Esophagus squamous epithelium (tissue), 5 donors: ENCODE measurements at regions not wholly inside any gene's neighbourhood (a gene's known extent, or its start where the extent isn't known, plus 50 kb on each side); places are given as distances from the start of the nearest gene placed in this dataset.

ENCODE experiments used
- DNase-seq: peaks from one replicate; lab custom pipeline; 2025; lab: John Stamatoyannopoulos, UW
- H3K27ac ChIP-seq, 4 donors: fragments of 200-600 bp; sonication (generic); one replicate each; pipeline ENCODE4 v1.5.1; 2016 to 2019; ENCODE audit warnings: mild to moderate bottlenecking in 1 of 4
- H3K27me3 ChIP-seq, 4 donors: fragments of 200-600 bp; sonication (generic); 1 replicate in 3 of 4; 2 replicates in 1 of 4; pipeline versions ENCODE4 v1.5.1 to v1.6.0; 2017 to 2021; ENCODE audit warnings: antibody characterized with exemption in 1 of 4
- H3K36me3 ChIP-seq, 3 donors: fragments of 200-600 bp; sonication (generic); one replicate each; pipeline ENCODE4 v1.5.1; 2016 to 2019
- H3K4me1 ChIP-seq, 3 donors: fragments of 200-600 bp; sonication (generic); one replicate each; pipeline ENCODE4 v1.5.1; 2017 to 2019
- H3K4me3 ChIP-seq, 4 donors: fragments of 200-600 bp; sonication (generic); 1 replicate in 3 of 4; 2 replicates in 1 of 4; pipeline ENCODE4 v1.5.1; 2016 to 2019; ENCODE audit warnings: mild to moderate bottlenecking in 2 of 4, moderate library complexity in 1 of 4
- H3K9me3 ChIP-seq, 3 donors: fragments of 200-600 bp; sonication (generic); one replicate each; pipeline ENCODE4 v1.5.1; 2016 to 2019
- POLR2A ChIP-seq, 4 donors: fragments of 450-650 bp; IDR thresholded peaks; one replicate each; pipeline ENCODE4 v1.6.1; 2017; ENCODE audit warnings: antibody characterized with exemption in 4 of 4, mild to moderate bottlenecking in 4 of 4, moderate library complexity in 3 of 4
- WGBS, 2 donors: methylation state at CpG; one replicate each; pipeline ENCODE4 v1.1.5; 2018; 5-methylcytosine and 5-hydroxymethylcytosine counted together
- intact Hi-C: fragments of 100-400 bp; cut with DNase I; formaldehyde crosslinking; loops from one replicate; pipeline ENCODE4 v1.15.0; 2022
- TF ChIP-seq, protein P1 (sequence below), 6 experiments: fragments of 450-650 bp in 4 of 6; fragments of 200-600 bp in 2 of 6; sonication (generic) in 2 of 6; IDR thresholded peaks; one replicate each; pipeline ENCODE4 v1.5.1; 2016 to 2019; ENCODE audit warnings: antibody characterized with exemption in 6 of 6, mild to moderate bottlenecking in 4 of 6, moderate library complexity in 4 of 6
- donor health status: DM: yes; HTN: yes; CAD: no.

GRCh38 chr7:155363852-155364600 is 66.3 kb downstream of the INSIG1 start:
- Histone ChIP-seq H3K27me3 (peaks cover 0 to 75% (median 0%) of the 10 kb centered on the region in 4 donors), H3K4me3 (no peak overlapping the region), H3K36me3 (no peaks in the 10 kb centered on the region), H3K27ac (no peak overlapping the region), H3K4me1 (no peaks in the 10 kb centered on the region), H3K9me3 (no peaks in the 10 kb centered on the region)
- no peak for DNase-seq
- intact Hi-C loops = no loop called here
- TF ChIP-seq POLR2A (IDR thresholded peaks at IDR 0.05) = no peak
- TF ChIP-seq, protein P1, sequence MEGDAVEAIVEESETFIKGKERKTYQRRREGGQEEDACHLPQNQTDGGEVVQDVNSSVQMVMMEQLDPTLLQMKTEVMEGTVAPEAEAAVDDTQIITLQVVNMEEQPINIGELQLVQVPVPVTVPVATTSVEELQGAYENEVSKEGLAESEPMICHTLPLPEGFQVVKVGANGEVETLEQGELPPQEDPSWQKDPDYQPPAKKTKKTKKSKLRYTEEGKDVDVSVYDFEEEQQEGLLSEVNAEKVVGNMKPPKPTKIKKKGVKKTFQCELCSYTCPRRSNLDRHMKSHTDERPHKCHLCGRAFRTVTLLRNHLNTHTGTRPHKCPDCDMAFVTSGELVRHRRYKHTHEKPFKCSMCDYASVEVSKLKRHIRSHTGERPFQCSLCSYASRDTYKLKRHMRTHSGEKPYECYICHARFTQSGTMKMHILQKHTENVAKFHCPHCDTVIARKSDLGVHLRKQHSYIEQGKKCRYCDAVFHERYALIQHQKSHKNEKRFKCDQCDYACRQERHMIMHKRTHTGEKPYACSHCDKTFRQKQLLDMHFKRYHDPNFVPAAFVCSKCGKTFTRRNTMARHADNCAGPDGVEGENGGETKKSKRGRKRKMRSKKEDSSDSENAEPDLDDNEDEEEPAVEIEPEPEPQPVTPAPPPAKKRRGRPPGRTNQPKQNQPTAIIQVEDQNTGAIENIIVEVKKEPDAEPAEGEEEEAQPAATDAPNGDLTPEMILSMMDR (IDR thresholded peaks at IDR 0.05) = no peak
- WGBS, 2 donors = 38 to 57% methylated on average over 11 to 17 of the region's 20 CpGs

- H3K27me3 ChIP-seq = peaks cover 0 to 75% (median 0%) of the 10 kb centered on the region in 4 donors
- no peak overlapping the region for H3K27ac ChIP-seq
- WGBS, 2 donors = 62 to 76% methylated on average over 10 to 11 of the region's 12 CpGs
- no peaks in the 10 kb centered on the region for H3K4me1 ChIP-seq
- no peak for DNase-seq
- TF ChIP-seq, protein P1 (IDR thresholded peaks at IDR 0.05) = no peak
- TF ChIP-seq POLR2A (IDR thresholded peaks at IDR 0.05) = no peak
- H3K4me3 ChIP-seq = no peak overlapping the region
- H3K36me3 ChIP-seq = no peaks in the 10 kb centered on the region
- H3K9me3 ChIP-seq = no peaks in the 10 kb centered on the region
- intact Hi-C loops = no loop called here
These were observed 67.6 kb downstream of the INSIG1 start for GRCh38 chr7:155365146-155365874.

DNA sequence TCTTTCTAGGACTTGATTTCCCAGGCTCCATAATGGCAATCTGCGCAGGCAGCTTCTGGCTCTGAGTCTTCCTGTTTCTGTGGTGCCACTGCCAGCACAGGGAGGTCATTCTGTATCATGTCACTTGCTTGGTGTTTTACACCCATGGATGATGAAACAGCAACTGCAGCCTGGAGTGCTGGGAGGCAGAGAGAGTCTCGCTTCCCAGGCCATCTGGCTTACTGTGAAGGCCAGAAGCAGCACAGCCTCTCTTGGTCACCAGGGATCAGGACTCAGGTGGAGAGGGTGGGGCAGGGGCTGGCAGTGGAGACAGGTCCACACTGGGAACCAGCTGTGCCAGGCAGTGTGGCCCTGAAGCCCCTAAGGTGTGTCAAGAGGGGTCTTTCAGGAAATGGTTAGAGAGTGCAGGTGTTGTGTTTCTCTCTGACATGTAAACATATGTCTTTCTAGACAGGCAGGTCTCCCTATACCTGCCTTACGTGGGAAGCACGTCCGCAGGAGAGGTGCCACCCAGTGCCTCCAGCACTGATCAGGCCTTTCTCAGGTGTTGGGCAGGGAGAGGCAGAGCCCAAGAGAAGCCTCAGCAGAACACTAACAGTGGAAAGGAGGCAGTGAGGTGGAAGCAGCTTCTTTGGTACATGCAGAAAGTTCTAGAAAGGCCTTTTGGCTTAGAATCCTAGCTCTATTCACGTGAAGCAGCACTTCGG is 71.4 kb downstream of the INSIG1 start:
- 71 to 77% methylated on average over 4 to 5 of the region's 7 CpGs for WGBS, 2 donors
- DNase-seq = no peak
- Histone ChIP-seq H3K4me3 (no peak overlapping the region), H3K27me3 (peaks cover 18 to 75% (median 28%) of the 10 kb centered on the region in 4 donors), H3K9me3 (no peaks in the 10 kb centered on the region), H3K27ac (no peak overlapping the region), H3K36me3 (no peaks in the 10 kb centered on the region), H3K4me1 (peaks cover 15 to 27% (median 24%) of the 10 kb centered on the region in 3 donors)
- intact Hi-C loops = no loop called here
- TF ChIP-seq, protein P1 (IDR thresholded peaks at IDR 0.05) = no peak
- no peak for TF ChIP-seq POLR2A (IDR thresholded peaks at IDR 0.05)

GRCh38 chr7:155369766-155370165 is 72.1 kb downstream of the INSIG1 start:
- Histone ChIP-seq H3K27me3 (peaks cover 25 to 75% (median 35%) of the 10 kb centered on the region in 4 donors), H3K27ac (no peak overlapping the region), H3K4me3 (no peak overlapping the region), H3K9me3 (no peaks in the 10 kb centered on the region), H3K4me1 (peaks cover 22 to 34% (median 30%) of the 10 kb centered on the region in 3 donors), H3K36me3 (no peaks in the 10 kb centered on the region)
- DNase-seq = no peak
- 60 to 67% methylated on average over 9 to 15 of the region's 15 CpGs for WGBS, 2 donors
- intact Hi-C loops = no loop called here
- TF ChIP-seq, protein P1 (IDR thresholded peaks at IDR 0.05) = no peak
- TF ChIP-seq POLR2A (IDR thresholded peaks at IDR 0.05) = no peak
